ENCODE measurements at regions not wholly inside any gene's neighbourhood (a gene's known extent, or its start where the extent isn't known, plus 50 kb on each side); places are given as distances from the start of the nearest gene placed in this dataset.
"Not testable (repeated sequence)": the region's sequence is repeated elsewhere in the genome, so short reads cannot be mapped to it uniquely, and the experiment has no call there.

- Mint-ChIP-seq H3K27me3 (peaks cover 19% of the 10 kb centered on the region), H3K4me1 (no peaks in the 10 kb centered on the region), H3K9me3 (peaks cover 13% of the 10 kb centered on the region), H3K4me3 (no peak overlapping the region), H3K27ac (no peak overlapping the region), H3K36me3 (ENCODE audit: low read depth) (no peaks in the 10 kb centered on the region)
- ATAC-seq (replicated peaks), result no peak
Measured at GRCh38 chrX:500481-501010, 113.8 kb upstream of the PPP2R3B start.

GRCh38 chrX:506341-506740, 119.6 kb upstream of the PPP2R3B start:
- ATAC-seq (replicated peaks), result no peak
- H3K4me3 Mint-ChIP-seq, result no peak overlapping the region

GRCh38 chrX:508163-508562, 121.5 kb upstream of the PPP2R3B start:
- Mint-ChIP-seq H3K36me3 (ENCODE audit: low read depth) (no peaks in the 10 kb centered on the region), H3K4me3 (no peak overlapping the region), H3K27me3 (no peaks in the 10 kb centered on the region), H3K9me3 (peaks cover 9% of the 10 kb centered on the region), H3K4me1 (no peaks in the 10 kb centered on the region), H3K27ac (no peak overlapping the region)
- no peak for ATAC-seq (replicated peaks)

More at GRCh38 chrX:506341-506740, 119.6 kb upstream of the PPP2R3B start:
- H3K36me3 Mint-ChIP-seq (ENCODE audit: low read depth), result no peaks in the 10 kb centered on the region
- H3K4me1 Mint-ChIP-seq, result no peaks in the 10 kb centered on the region
- no peak overlapping the region for H3K27ac Mint-ChIP-seq
- peaks cover 13% of the 10 kb centered on the region for H3K27me3 Mint-ChIP-seq
- H3K9me3 Mint-ChIP-seq, result peaks cover 22% of the 10 kb centered on the region

- H3K36me3 Mint-ChIP-seq (ENCODE audit: low read depth); H3K4me3 Mint-ChIP-seq; H3K27me3 Mint-ChIP-seq; H3K4me1 Mint-ChIP-seq; ATAC-seq (replicated peaks); H3K9me3 Mint-ChIP-seq; H3K27ac Mint-ChIP-seq: not testable (repeated sequence)
Measured at GRCh38 chrX:508821-509220, 121.8 kb upstream of the SHOX start.

GRCh38 chrX:511089-511488, 119.5 kb upstream of the SHOX start:
- not testable (repeated sequence) for H3K36me3 Mint-ChIP-seq (ENCODE audit: low read depth); H3K4me3 Mint-ChIP-seq; H3K9me3 Mint-ChIP-seq; H3K4me1 Mint-ChIP-seq; ATAC-seq (replicated peaks); H3K27ac Mint-ChIP-seq; H3K27me3 Mint-ChIP-seq

- no peaks in the 10 kb centered on the region for H3K4me1 Mint-ChIP-seq
- H3K27ac Mint-ChIP-seq, result no peak overlapping the region
- ATAC-seq (replicated peaks), result no peak
- H3K27me3 Mint-ChIP-seq, result no peaks in the 10 kb centered on the region
- no peak overlapping the region for H3K4me3 Mint-ChIP-seq
- no peaks in the 10 kb centered on the region for H3K9me3 Mint-ChIP-seq
- no peaks in the 10 kb centered on the region for H3K36me3 Mint-ChIP-seq (ENCODE audit: low read depth)
Measured at GRCh38 chrX:518319-518718, 112.3 kb upstream of the SHOX start.

GRCh38 chrX:519741-520140, 110.8 kb upstream of the SHOX start:
- H3K9me3 Mint-ChIP-seq, result no peaks in the 10 kb centered on the region
- no peak overlapping the region for H3K4me3 Mint-ChIP-seq
- no peaks in the 10 kb centered on the region for H3K4me1 Mint-ChIP-seq
- no peaks in the 10 kb centered on the region for H3K36me3 Mint-ChIP-seq (ENCODE audit: low read depth)
- H3K27me3 Mint-ChIP-seq, result no peaks in the 10 kb centered on the region
- H3K27ac Mint-ChIP-seq, result no peak overlapping the region
- no peak for ATAC-seq (replicated peaks)

- Mint-ChIP-seq H3K9me3 (peaks cover 5% of the 10 kb centered on the region), H3K4me1 (no peaks in the 10 kb centered on the region), H3K27ac (no peak overlapping the region), H3K4me3 (no peak overlapping the region), H3K27me3 (no peaks in the 10 kb centered on the region), H3K36me3 (ENCODE audit: low read depth) (no peaks in the 10 kb centered on the region)
- ATAC-seq (replicated peaks), result no peak
Measured at GRCh38 chrX:522456-522855, 108.1 kb upstream of the SHOX start.

- Mint-ChIP-seq H3K36me3 (ENCODE audit: low read depth) (no peaks in the 10 kb centered on the region), H3K9me3 (peaks cover 8% of the 10 kb centered on the region), H3K27me3 (no peaks in the 10 kb centered on the region), H3K4me3 (no peak overlapping the region), H3K27ac (no peak overlapping the region), H3K4me1 (no peaks in the 10 kb centered on the region)
- ATAC-seq (replicated peaks), result no peak
Measured at GRCh38 chrX:525134-525533, 105.5 kb upstream of the SHOX start.

- H3K27ac Mint-ChIP-seq, result no peak overlapping the region
- no peaks in the 10 kb centered on the region for H3K27me3 Mint-ChIP-seq
- H3K36me3 Mint-ChIP-seq (ENCODE audit: low read depth), result no peaks in the 10 kb centered on the region
- peaks cover 9% of the 10 kb centered on the region for H3K9me3 Mint-ChIP-seq
- H3K4me3 Mint-ChIP-seq, result no peak overlapping the region
- no peaks in the 10 kb centered on the region for H3K4me1 Mint-ChIP-seq
- ATAC-seq (replicated peaks), result no peak
Measured at GRCh38 chrX:526295-527224, 104.0 kb upstream of the SHOX start.

GRCh38 chrX:530726-531610, 99.6 kb upstream of the SHOX start:
- H3K36me3 Mint-ChIP-seq (ENCODE audit: low read depth), result no peaks in the 10 kb centered on the region
- H3K27me3 Mint-ChIP-seq, result no peaks in the 10 kb centered on the region
- H3K27ac Mint-ChIP-seq, result no peak overlapping the region
- ATAC-seq (replicated peaks), result no peak
- H3K9me3 Mint-ChIP-seq, result peaks cover 9% of the 10 kb centered on the region
- no peaks in the 10 kb centered on the region for H3K4me1 Mint-ChIP-seq
- H3K4me3 Mint-ChIP-seq, result no peak overlapping the region

GRCh38 chrX:531611-531936, 99.0 kb upstream of the SHOX start:
- Mint-ChIP-seq H3K4me1 (no peaks in the 10 kb centered on the region), H3K27ac (no peak overlapping the region), H3K4me3 (no peak overlapping the region), H3K9me3 (peaks cover 7% of the 10 kb centered on the region), H3K27me3 (no peaks in the 10 kb centered on the region), H3K36me3 (ENCODE audit: low read depth) (no peaks in the 10 kb centered on the region)
- ATAC-seq (replicated peaks), result no peak

GRCh38 chrX:534804-535203, 95.8 kb upstream of the SHOX start:
- H3K4me3 Mint-ChIP-seq, result no peak overlapping the region
- no peak overlapping the region for H3K27ac Mint-ChIP-seq
- peaks cover 4% of the 10 kb centered on the region for H3K9me3 Mint-ChIP-seq
- ATAC-seq (replicated peaks), result no peak
- H3K4me1 Mint-ChIP-seq, result no peaks in the 10 kb centered on the region
- H3K27me3 Mint-ChIP-seq, result no peaks in the 10 kb centered on the region
- no peaks in the 10 kb centered on the region for H3K36me3 Mint-ChIP-seq (ENCODE audit: low read depth)

- no peak for ATAC-seq (replicated peaks)
- Mint-ChIP-seq H3K9me3 (peaks cover 2% of the 10 kb centered on the region), H3K27me3 (no peaks in the 10 kb centered on the region)
Measured at GRCh38 chrX:536616-537015, 94.0 kb upstream of the SHOX start.

GRCh38 chrX:537151-537550, 93.4 kb upstream of the SHOX start:
- Mint-ChIP-seq H3K4me1 (no peaks in the 10 kb centered on the region), H3K9me3 (peaks cover 4% of the 10 kb centered on the region)

More at GRCh38 chrX:536616-537015, 94.0 kb upstream of the SHOX start:
- H3K4me3 Mint-ChIP-seq, result no peak overlapping the region
- H3K36me3 Mint-ChIP-seq (ENCODE audit: low read depth), result no peaks in the 10 kb centered on the region
- H3K27ac Mint-ChIP-seq, result no peak overlapping the region
- H3K4me1 Mint-ChIP-seq, result no peaks in the 10 kb centered on the region

More at GRCh38 chrX:537151-537550, 93.4 kb upstream of the SHOX start:
- Mint-ChIP-seq H3K27ac (no peak overlapping the region), H3K27me3 (no peaks in the 10 kb centered on the region), H3K4me3 (no peak overlapping the region), H3K36me3 (ENCODE audit: low read depth) (no peaks in the 10 kb centered on the region)
- no peak for ATAC-seq (replicated peaks)
